DND-41 (cell line): ENCODE measurements at regions not wholly inside any gene's neighbourhood (a gene's known extent, or its start where the extent isn't known, plus 50 kb on each side); places are given as distances from the start of the nearest gene placed in this dataset.

Source experiments
- EZH2 ChIP-seq: IDR thresholded peaks from 3 replicates; pipeline ENCODE4 v1.6.1; 2012; ENCODE audit warnings: borderline replicate concordance, low read depth, mild to moderate bottlenecking, moderate library complexity, low read length, inconsistent platforms; ENCODE audit not compliant: severe bottlenecking
- TF ChIP-seq, protein P1 (sequence below): IDR thresholded peaks from 2 replicates; pipeline ENCODE4 v1.5.1; 2012; ENCODE audit warnings: borderline replicate concordance, low read length, moderate library complexity, mild to moderate bottlenecking; ENCODE audit not compliant: poor library complexity, severe bottlenecking; ENCODE audit errors: extremely low read depth

DNA sequence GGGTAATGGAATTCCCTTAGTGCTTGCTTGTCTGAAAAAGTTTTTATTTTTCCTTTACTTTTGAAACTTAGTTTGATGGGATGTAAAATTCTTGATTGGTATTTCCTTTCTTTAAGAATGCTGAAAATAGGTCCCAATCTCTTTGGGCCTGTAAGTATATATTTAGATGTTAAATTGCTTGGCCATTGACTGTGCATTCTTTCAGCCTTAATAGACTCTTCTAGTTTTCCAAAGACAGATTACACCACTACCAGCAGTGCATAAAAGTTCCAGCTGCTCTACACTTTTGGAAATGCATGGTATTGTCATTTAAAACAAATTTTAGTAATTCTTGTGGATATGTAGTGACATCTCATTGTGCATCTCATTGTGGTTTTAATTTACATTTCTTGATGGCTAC is 464.8 kb upstream of the USP24 start:
- TF ChIP-seq, protein P1, sequence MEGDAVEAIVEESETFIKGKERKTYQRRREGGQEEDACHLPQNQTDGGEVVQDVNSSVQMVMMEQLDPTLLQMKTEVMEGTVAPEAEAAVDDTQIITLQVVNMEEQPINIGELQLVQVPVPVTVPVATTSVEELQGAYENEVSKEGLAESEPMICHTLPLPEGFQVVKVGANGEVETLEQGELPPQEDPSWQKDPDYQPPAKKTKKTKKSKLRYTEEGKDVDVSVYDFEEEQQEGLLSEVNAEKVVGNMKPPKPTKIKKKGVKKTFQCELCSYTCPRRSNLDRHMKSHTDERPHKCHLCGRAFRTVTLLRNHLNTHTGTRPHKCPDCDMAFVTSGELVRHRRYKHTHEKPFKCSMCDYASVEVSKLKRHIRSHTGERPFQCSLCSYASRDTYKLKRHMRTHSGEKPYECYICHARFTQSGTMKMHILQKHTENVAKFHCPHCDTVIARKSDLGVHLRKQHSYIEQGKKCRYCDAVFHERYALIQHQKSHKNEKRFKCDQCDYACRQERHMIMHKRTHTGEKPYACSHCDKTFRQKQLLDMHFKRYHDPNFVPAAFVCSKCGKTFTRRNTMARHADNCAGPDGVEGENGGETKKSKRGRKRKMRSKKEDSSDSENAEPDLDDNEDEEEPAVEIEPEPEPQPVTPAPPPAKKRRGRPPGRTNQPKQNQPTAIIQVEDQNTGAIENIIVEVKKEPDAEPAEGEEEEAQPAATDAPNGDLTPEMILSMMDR: no peak
- TF ChIP-seq EZH2: no peak
